Left cardiac atrium (tissue), 4 donors: ENCODE measurements at regions not wholly inside any gene's neighbourhood (a gene's known extent, or its start where the extent isn't known, plus 50 kb on each side); places are given as distances from the start of the nearest gene placed in this dataset.

Experiments used
- ATAC-seq, 2 donors: fragments of 200-7000 bp; cut with Tn5 transposase; one replicate each; pipeline ENCODE4 v1.9.1; 2020; ENCODE audit warnings: mild to moderate bottlenecking in 2 of 2, moderate library complexity in 2 of 2
- DNase-seq: peaks from one replicate; pipeline ENCODE4 v3.0.0-alpha.2; 2020
- intact Hi-C, 2 donors: fragments of 100-400 bp; cut with DNase I; formaldehyde crosslinking; loops; one replicate each; pipeline versions ENCODE4 v1.14.1 to v1.15.1; 2022 to 2023
- donor health status: DM: no; HTN: yes; CAD: no.
- donor health status: DM: no; HTN: yes; CAD: no; lungs with severe emphysema.
- donor health status: DM: yes; HTN: yes; CAD: no.
- donor health status: Dilated cardiomyopathy.

- DNase-seq (no peak), ATAC-seq (no peak)
- intact Hi-C loops = no loop called here
Measured at GRCh38 chr2:123870881-123871276, 154.2 kb upstream of the CNTNAP5 start.

DNA sequence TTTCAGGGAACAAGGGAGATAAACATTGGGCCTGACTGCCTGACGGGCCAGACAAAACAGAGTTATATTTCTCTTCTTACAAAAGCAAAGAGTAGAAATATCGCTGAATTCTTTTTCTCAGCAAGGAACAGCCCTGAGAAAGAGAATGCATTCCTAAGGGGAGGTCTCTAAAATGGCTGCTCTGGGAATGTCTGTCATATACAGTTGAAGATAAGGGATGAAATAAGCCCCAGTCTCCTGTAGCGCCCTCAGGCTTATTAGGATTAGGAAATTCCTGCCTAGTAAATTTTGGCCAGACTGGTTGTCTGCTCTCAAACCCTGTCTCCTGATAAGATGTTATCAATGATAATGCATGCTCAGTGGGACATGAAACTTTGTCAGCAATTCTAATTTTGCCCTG lies 134.9 kb upstream of the CNTNAP5 start:
- ATAC-seq = no peak
- intact Hi-C loops = no loop called here
- DNase-seq = no peak

- DNase-seq (no peak), ATAC-seq (no peak)
- intact Hi-C loops = no loop called here
Measured at GRCh38 chr2:123894167-123894566, 130.9 kb upstream of the CNTNAP5 start.

DNA sequence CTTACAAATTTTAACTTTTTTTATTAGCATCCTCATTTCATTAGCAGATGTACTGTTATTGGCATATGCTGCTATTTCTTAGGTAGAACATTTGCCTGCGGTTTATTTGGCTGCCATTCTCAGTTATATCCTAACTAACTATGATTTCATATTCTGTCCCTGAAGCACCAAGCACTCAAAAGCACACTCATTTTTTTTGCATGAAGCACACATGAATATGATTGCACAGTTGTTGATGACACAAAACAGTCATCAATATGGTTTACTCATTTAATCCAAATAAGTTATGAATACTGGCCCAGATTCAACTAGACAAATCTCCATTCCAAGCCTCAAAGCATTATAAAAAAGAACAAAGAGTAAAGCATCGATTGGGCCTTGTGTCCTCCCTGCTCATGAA lies 129.4 kb upstream of the CNTNAP5 start:
- intact Hi-C loops = no loop called here
- DNase-seq = no peak
- no peak for ATAC-seq

DNA sequence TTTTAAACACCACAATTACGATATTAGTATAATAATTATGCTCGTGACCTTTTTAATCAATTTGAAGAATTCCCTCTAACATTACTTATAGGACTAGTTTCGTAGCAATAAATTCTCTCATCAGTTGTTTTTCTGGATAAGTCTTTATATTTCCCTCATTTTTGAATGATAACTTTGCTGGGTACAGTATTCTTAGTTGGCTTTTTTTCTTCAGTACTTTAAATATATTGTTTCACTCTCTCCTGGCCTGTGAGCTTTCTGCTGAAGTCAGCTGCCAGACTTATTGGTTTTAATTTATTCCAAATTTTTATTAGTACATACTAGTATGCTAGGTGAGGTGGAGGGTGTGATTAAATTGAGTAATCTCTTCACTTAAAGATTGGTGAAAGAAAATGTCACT lies 123.8 kb upstream of the CNTNAP5 start:
- intact Hi-C loops = no loop called here
- DNase-seq (no peak), ATAC-seq (no peak)

GRCh38 chr2:123906361-123906760 lies 118.7 kb upstream of the CNTNAP5 start:
- no peak for ATAC-seq
- intact Hi-C loops = no loop called here
- no peak for DNase-seq

DNA sequence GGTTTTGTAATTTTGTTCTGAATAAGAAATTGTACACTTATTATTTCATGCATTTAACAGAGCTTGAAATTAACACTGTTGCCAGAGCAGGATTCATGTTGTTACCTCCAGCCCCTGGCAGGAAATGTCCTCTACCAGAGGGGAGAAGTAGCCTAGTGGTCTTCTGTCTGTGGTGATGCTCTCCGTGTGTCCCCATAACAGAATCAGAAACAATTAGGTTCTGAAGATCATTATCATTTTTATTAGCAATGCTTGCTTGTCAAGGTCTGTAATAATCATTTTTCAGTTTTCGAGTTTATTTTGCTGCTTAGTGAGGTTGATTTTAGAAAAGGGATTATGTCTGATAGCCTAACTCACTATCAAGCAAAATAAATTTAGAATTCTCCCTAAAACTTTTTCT lies 116.6 kb upstream of the CNTNAP5 start:
- ATAC-seq (no peak), DNase-seq (no peak)

DNA sequence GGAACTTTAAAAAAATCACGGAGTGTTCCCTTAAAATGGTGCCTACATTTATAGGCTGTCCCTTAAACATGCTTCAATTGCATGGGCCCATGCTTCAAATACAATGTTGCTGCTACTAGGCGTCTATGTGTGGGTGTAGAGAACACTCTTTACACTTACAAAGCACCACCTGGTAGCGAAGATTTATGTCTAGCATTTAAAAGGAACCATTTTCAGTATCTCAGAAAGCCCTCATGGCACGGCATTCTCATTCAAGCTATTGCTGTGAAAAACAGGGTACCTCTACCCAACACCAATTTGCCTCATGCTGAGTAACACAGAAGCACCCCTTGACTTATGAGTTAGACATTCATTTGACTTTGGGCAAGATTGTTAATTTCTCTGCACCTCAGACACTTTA lies 112.9 kb upstream of the CNTNAP5 start:
- no peak for ATAC-seq
- intact Hi-C loops = no loop called here

More for the DNA sequence above, 116.6 kb upstream of the CNTNAP5 start:
- intact Hi-C loops = no loop called here

DNA sequence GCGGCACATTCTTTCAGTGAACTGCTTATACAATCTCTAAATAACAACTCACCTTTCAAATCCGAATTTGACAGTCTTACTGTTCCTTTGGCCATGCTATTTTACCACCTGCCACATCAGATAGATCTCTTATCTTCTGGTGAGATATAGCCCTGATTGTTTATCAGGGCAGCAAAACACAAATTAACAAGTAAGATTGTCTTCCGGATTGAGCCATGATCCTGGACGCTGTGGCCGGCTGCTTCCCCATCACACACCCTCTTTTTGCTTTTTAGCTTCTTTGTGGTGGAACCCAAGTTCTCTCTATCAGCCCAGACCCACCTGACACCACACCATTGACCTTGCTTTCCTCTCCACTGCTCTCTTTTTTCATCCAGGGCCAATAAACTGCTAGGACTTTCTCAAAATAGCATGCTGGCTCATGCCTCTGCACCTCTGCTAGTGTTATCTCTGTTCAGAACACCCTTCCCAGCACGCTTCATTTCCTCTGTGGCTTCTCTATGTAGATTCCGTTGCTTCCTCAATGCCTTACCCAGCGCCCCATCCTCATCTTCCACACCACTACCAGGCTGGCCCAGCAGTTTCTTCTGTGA lies 111.8 kb upstream of the CNTNAP5 start:
- no peak for DNase-seq
- no peak for ATAC-seq
- intact Hi-C loops = no loop called here

More for the DNA sequence above, 112.9 kb upstream of the CNTNAP5 start:
- DNase-seq = no peak

DNA sequence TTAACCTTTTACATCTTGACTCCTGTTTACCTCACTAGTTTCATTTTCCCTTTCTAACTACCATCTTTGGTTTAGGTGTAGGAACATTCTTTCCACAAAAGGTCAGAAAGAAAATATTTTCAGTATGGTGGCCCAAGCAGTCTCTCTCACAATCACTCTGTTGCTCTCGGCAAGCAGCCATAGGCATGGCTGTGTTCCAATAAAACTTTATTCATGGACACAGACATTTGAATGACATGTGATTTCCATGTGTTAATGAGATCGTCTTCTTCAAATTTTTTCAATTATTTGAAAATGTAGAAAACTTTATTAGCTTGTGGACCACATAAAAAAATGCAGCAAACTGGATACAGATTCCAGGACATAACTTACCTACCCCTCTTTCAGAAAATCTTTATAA lies 109.7 kb upstream of the CNTNAP5 start:
- no peak for DNase-seq
- ATAC-seq = no peak
- intact Hi-C loops = no loop called here

GRCh38 chr2:123916051-123916450 lies 109.0 kb upstream of the CNTNAP5 start:
- no peak for ATAC-seq
- intact Hi-C loops = no loop called here

DNA sequence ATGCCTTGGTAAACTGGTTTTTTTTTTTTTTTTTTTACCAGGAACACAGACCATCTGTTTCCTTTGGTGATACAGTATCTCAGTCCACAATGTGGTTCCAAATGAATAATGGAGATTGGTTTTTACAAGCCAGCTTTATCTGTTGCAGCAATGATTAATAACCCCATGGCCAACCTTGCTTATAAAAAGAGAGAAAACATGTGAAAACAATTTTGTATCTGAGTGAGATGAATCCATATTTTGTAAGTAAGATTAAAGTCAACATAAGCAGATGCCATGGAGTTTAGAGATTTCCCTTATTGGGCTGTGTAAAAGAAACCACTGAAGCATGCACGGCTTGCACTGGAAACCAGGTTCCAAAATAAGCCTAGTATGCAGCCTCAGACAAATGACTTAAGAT lies 108.6 kb upstream of the CNTNAP5 start:
- DNase-seq (no peak), ATAC-seq (no peak)
- intact Hi-C loops = no loop called here

More at GRCh38 chr2:123916051-123916450, 109.0 kb upstream of the CNTNAP5 start:
- DNase-seq = no peak

- ATAC-seq = no peak
- no peak for DNase-seq
- intact Hi-C loops = no loop called here
Measured at GRCh38 chr2:123917241-123917640, 107.8 kb upstream of the CNTNAP5 start.

DNA sequence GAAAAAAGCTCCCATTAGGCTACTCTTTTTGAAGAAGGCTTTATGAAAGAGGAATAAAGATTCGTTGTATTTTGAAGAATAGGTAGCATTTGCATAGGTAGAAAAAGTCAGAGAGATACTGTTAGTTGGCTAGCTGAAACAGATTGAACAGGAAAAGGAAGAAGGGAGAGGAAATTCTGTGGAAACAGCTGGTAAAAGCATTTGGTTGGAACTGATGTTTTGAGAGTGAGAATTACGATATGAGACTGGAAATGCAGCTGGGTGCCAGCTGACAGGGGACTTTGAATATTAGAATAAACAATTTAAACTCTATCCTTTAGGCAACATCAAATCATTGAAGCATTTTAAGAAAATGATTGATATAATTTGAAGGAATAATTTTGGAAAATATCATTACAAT lies 96.7 kb upstream of the CNTNAP5 start:
- intact Hi-C loops = no loop called here
- ATAC-seq = no peak

DNA sequence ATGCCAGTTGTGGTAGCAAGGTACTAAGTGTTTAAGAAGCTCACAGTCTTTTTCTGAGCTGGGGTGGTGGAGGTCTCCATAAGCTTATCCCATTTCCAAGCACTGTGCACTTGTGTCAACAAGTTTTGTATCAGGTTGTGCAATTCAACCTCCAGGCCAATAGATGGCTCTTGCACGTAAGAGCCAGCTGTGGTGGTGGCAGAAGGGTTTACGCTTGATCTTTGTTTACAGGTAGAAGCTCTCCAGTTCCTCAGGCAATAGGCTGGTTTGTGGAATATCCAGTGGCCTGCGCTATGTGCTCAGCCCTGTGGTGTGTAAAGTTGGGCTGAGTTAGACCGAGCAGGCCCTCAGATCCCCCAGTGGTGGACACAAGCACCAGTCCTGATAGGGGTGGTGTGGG lies 89.7 kb upstream of the CNTNAP5 start:
- intact Hi-C loops = no loop called here
- no peak for ATAC-seq
- no peak for DNase-seq

More for the DNA sequence above, 96.7 kb upstream of the CNTNAP5 start:
- no peak for DNase-seq

DNA sequence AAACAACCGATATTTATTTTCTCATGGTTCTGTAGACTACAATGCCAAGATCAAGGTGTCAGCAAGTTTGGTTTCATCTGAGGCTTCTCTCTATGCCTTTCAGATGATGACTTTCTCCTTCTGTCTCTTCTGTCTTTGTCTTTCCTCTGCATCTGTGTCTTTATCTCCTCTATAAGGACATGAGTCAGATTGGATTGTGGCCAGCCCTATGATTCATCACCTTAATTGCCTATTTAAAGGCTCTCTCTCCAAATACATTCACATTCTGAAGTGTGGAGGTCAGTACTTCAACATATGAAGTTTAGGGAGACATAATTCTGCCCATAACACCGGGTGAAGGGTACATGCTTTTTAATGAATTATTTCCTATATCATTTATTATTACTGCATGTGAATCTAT lies 71.2 kb upstream of the CNTNAP5 start:
- DNase-seq = no peak
- intact Hi-C loops = no loop called here
- no peak for ATAC-seq

DNA sequence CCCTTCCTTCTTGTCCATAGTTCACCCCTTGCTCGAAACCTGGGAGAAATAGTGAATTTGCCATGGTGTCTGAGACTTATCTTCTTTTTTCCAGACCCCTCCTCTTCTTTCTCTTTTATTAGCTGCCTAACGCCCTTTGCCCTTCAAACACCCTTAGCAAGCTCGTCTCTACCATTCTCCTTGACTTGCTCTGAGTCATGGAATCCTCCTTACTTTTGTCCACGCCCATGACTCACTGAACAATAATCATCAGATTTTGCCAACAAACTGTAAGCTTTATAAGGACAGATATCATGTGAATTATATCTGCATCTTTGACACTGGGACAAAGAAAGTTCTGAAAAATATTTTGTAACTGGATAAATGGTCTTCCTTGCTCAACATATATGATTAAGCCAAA lies 67.1 kb upstream of the CNTNAP5 start:
- DNase-seq = no peak
- no peak for ATAC-seq
- intact Hi-C loops = no loop called here

GRCh38 chr2:123961576-123961975 lies 63.5 kb upstream of the CNTNAP5 start:
- intact Hi-C loops = no loop called here
- DNase-seq = no peak
- no peak for ATAC-seq

DNA sequence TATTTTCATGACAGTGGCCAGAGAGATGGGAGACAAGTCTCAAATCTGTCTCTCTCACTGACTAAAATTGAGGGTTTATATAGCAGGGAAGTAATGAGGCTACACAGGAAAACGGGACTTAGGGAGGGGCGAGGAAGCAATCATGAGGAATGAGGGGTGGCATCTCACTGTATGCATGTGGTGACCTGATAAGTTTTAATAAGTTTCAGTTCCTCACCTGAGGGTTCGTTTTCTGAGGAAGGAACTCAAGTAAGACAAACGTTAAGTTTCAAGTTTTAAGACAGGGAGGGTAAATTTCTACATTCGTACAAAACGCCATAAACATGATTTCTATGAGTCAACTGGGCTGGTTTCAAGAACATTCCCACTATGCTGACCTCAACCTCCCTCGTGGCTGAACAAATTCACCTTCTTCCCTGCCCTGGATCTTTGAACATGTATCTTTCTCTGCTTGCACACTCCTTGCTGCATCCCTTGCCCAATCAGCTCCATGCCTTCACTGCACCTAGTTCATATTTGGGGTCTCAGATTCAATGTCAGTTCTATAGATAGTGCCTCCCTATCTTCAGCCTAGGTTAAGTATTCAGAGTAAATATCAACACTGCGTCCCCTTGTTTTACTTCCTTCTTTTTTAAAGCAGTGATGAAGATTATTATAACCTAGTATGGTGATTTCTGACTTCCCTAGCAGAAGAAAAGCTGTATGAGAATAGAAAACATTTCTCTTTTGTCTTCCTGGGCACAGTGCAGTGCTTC lies 53.3 kb upstream of the CNTNAP5 start:
- intact Hi-C loops = no loop called here
- no peak for ATAC-seq
- no peak for DNase-seq
